HG03469 (cell line): ENCODE measurements at regions not wholly inside any gene's neighbourhood (a gene's known extent, or its start where the extent isn't known, plus 50 kb on each side); places are given as distances from the start of the nearest gene placed in this dataset.
"Not testable (repeated sequence)": the region's sequence is repeated elsewhere in the genome, so short reads cannot be mapped to it uniquely, and the experiment has no call there.

ENCODE experiments used
- ATAC-seq: cut with Tn5 transposase; IDR thresholded peaks from one replicate; pipeline ENCODE4 v1.9.1; 2021; ENCODE audit warnings: mild to moderate bottlenecking, moderate library complexity, moderate number of reproducible peaks; ENCODE audit not compliant: unreplicated experiment

DNA sequence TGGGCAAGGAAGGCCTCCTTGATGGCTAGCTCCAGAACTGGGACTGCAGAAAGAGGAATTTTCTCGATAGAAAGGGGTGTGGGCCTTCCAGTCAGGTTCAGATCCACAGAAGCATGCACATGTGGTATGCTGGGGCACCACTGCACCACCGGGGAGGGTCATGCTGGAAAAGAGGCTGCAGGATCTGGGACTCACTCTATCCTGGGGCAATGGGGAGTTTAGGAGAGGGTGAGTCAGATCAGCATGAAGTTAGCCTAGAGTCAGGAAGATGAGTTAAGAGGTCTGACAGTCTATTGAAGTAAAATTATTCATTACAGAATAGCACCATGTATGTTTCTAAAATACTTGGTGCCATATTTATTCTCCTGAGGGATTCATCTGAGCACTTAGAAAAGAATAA, 130.2 kb upstream of the TOPAZ1 start:
- ATAC-seq, result no peak

DNA sequence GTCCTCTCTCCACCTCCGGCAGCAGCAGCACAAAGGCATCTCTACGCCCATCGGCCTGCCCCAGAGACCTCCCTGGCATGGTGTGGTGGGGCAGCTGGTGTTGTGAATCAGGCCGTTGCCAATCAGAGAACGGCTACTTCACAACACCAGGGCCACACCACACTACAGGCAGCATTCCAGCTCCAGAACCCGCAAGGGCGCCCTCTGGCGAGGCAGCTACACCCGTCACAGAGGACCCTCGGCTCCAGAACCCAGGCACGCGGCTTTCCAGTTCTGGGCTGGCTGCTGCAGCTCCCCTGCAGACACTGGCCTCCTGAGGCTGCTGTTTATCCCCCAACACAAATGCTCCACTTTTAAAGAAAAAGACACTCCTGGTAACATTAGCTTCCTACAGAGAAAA, 127.5 kb upstream of the TOPAZ1 start:
- no peak for ATAC-seq

DNA sequence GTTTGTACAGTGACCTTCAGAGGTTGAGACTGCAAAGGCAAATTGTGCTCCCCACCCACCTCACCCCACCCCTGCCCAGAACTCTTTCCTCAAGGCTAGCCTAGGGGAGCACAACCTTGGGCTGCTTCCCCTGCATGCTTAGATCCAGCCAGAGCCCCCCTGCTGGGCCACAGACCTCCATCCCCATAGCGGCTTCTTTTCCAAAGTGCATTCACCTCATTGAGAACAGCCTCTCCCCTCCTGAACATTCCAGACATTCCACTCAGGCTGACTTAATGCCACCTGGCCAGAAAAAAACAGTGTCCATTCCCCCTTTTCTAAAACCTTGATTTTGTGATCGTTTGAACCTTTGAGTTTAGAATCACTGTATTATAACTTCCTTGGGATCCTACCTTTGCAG, 124.4 kb upstream of the TOPAZ1 start:
- ATAC-seq, result no peak

DNA sequence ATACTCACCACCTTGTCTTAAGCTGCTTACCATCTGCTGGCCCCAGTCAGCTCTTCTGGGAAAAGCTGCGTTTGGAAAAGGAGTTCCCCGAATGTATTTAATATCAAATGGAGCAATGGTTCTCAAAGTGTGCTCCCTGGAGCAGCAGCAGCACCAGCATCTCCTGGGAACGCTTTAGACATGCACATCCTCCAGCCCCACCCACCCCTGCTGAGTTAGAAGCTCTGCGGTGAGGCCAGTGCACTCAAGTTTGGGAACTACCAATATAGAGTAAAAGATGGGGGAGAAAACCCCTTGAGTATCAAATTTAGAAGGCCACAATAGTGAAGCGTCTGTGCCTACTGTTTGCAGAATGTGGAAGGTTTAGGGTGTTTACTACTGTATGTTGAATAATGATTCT, 124.0 kb upstream of the TOPAZ1 start:
- no peak for ATAC-seq

DNA sequence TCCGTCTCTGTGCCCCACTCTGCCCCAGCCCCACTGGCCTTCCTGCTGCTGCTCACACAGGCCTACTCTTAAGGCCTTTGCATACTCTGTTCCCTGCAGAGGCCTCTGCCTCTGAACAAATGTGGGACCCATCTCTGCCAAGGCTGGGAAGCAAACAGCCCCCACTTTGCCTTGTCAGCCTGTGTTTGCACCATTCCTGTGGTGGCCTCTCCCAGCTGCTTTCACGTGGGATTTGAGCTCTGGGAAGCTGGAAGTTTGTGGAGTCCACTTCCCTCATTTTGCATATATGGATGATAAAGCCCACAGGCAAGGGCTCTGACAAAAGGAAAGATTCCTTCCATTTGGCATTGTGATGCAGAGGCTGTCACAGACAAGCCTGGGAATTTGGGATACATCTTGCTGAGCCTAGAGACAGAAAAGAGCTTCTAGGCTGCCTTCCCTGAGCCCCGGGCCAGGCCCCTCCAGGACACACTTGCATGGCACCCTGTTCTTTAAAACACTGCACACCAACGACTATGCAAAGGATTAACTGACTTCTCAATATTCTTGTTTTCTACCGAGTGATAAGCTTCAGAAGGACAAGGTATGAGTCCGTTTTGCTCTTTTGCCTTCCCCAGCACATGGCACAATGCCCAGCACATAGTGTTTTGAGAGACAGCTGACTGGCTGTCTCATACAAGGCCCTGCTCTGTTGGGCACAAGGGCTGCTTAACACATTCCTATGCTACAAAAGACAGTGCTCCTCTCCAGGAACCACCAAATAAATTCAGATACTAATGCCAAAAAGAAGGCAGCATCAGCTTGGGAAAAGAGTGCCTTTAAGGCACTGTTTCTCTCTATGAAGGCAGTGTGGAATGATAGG, 120.7 kb upstream of the TOPAZ1 start:
- ATAC-seq, result no peak

DNA sequence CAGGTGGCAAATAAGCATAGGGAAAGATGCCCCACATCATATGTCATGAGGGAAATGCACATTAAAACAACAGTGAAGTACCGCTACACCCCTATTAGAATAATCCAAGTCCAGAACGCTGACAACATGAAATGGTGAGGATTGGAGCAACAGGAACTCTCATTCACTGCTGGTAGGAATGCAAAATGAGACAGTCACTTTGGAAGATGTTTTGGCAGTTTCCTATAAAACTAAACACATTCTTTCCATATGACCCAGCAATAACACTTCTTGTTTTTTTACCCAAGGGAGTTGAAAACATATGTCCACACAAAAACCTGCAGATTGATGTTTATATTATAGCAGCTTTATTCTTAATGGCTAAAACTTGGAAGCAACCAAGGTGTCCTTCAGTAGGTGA, 116.4 kb upstream of the TOPAZ1 start:
- ATAC-seq, result no peak

DNA sequence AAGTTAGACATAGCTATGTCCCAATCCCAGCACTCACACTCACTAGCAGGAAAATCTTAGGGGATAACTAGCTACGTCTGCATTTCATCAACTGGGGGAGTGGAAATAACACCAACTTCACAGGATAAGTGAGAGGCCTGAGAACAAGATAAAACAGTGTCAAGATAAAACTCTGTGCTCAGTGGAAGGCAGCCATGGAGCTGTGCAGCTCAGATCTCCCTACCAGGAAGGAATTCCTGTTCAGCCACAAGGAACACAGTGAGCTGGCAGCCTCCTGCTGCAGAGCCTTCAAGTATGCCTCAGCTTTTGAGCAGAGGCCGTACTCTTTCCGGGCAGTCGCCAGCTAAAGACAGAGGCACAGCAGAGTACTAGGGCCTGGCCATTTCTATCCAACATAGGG, 115.8 kb upstream of the TOPAZ1 start:
- ATAC-seq, result no peak

DNA sequence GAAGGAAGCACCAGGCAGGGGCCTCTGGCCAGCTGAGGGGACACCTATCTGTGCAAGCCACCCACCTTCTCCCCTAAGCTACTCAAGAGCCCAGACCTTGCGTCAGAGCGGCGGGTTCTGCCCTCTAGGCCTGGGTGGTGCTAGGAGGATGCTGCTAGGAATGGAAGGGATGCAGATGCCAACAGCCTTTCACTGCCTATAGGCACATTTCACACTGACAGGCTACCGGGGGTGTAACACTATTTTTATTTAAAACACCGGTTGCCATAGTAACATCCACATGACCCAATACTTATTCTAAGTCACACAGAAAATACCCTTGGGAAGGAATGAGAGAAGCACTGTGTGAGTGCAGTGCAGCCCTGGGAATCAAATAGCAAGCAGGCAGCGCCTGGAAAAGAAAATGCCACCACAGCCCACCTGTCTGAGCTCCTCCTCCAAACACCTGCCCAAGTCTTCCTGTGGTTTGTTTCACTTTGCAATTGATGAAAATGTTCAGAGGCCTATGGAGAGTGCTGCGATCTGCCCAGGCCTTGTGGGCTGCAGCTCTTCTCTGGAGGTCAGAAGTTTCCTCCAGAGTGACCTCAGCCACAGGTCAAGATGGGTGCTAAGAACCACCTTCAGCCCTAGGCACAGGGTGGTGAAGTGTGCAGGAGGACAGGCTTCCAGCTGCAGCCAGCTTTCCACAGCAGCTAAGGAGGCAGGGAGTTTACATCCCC, 113.5 kb upstream of the TOPAZ1 start:
- ATAC-seq, result no peak

DNA sequence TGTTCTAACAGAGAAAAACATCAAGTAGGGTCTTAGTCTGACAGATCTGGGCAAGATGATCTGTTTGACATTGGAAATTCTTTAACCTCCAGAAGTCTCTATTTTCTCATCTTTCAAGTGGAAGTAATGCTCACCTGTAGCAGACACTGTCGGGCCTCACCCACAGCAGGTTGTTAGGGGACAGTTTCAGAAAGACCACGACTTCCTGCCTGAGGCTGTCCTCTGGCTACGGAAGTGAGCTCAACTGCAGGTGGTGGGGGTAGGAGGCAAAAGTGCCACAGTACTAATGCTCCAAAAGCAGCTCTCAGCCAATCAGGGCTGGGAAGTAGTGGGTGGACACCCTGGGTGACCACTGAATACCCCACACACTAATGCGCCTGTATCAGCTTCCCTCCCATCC, 111.4 kb upstream of the TOPAZ1 start:
- no peak for ATAC-seq

DNA sequence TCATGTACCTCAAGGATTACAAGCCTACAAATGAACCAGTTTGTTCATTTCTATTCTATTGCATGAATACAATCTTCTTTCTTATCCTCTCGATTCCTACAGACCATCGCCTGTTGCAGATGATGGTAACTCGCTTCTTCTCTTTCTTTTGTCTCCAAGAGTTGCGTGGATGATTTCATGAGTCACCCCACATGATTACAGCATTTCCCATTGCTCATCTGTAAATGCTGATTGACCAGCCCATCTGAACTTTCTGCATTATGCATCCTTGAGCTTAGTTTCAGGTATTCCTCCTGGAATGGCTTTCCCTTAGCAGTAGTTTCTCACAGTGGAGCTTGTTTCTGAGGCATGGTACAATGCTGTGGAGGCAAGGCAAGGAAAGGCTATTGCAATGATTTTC, 109.6 kb upstream of the TOPAZ1 start:
- ATAC-seq, result no peak

DNA sequence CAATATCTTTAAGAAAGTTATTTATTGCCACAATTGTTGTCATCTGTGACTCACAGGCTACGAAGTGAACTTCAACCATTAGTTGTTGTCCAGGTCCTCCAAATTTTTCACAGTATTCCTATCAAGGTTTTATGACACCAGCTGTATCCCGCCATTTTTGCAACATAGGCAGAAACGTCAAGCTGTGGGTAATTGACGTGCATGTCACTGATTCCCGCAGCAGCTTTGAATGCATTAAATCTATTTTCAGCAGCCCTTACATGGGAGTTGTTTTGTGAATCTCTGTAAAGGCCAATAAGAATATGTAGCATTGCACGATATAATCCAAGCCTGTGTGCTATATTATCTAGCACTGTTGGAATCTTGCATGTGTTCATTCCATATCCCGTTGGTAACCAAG, 109.1 kb upstream of the TOPAZ1 start:
- no peak for ATAC-seq

DNA sequence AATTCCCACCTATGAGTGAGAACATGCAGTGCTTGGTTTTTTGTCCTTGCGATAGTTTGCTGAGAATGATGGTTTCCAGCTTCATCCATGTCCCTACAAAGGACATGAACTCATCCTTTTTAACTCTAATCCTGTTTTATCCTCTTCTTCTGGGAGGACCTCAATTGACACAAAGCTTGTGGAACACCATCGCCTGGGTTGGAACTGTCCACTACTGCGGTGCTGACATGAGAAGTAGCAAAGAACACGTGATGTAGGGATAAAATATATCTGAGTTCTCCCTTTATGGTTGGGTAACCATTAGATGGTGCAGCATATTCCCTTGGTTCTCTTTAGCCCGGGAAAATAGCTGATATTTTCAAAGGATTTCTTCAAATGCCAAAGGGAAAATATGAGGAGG, 105.3 kb upstream of the TOPAZ1 start:
- no peak for ATAC-seq

DNA sequence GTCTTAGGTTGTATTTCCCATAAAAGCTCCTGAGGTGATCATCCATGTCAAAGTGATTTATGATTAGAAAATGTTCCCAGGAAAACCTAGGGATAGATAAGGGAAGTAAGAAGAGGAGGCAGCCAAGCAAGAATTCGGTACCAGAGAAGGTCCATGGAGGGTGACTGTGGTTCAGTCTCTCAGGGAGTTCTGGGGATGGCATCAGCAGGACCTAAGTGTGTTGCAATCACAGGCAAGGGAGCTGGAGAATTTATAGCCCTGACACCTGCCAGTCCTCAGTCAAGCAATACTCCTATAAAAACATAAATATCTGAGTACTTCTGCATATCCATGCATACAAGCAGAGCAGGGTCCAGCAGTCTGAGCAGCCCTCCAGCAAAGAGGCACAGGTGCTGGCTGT, 95.6 kb upstream of the TOPAZ1 start:
- ATAC-seq, result no peak

DNA sequence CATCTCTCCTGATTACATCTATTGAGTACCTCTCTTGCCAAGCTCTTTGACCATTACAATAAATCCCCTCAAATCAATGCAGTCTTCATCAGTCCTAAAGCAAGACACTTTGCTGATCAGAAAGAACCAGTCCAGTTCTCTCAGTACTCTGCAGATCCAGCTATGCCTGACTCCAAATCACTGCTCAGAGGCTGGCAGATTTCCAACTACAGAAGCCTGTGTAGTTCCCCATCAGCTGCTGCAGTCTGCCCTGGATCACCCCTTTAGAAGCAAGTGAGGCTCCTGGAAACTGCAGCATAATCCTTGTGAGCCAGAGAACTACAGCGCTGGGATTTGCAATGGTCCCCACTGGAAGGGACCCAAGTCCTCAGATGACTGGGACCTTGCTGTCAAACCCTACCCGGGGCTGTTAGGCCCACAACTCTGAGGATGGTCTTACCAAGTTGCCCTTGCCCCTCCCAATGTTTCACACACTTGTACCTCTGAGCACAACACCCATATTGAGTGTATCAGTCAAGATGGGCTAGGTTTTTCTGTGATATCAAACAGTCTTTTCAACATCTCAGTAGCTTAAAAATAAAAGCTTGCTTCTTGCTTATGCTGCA, 81.9 kb upstream of the TOPAZ1 start:
- ATAC-seq, result no peak

DNA sequence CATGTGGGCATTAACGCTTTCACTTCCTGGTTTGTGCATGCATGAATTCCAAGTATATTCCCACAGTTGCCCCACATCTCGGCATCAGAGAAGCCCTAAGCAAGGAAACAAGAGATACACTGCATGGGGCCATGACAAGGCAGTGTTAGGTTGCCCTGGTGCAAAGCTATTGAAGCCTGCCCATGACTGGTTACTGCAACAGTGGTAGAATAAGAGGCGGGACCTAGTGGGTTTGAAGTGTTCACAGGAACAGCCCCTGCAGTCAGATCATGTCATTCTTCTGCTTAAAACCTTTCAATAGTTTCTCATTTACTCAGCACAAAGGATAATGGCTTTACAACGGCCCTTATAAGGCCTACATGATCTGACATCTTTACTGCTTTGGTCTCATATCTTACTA, 80.9 kb upstream of the TOPAZ1 start:
- ATAC-seq, result no peak

DNA sequence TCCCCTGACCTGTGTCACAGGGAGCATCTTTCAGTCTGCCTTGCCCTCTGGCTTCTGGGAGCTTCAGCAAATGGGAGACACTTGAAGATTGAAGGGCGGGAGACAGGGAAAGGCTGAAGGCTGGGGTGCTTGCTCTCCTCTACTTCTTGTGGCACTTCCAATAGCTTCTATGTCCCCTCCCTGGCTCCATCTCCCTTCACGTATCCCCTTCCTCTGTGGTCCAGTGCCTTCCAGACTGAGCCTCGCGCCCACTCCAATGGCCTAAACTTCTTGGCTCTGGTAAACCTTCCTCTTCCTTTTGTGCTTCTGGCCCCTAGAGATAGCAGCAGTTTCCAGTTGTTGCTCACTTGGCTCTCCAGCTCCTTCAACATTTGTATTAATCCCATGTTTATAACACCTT, 69.8 kb upstream of the TOPAZ1 start:
- ATAC-seq, result no peak

DNA sequence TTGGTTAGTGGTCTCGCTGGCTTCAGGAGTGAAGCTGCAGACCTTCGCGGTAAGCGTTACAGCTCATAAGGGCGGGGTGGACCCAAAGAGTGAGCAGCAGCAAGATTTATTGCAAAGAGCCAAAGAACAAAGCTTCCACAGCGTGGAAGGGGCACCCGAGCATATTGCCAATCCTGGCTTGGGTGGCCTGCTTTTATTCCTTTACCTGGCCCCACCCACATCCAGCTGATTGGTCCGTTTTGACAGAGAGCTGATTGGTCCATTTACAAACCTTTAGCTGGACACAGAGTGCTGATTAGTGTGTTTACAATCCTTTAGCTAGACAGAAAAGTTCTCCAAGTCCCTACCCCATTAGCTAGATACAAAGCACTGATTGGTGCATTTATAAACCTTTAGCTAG, 69.0 kb upstream of the TOPAZ1 start:
- ATAC-seq, result not testable (repeated sequence)

DNA sequence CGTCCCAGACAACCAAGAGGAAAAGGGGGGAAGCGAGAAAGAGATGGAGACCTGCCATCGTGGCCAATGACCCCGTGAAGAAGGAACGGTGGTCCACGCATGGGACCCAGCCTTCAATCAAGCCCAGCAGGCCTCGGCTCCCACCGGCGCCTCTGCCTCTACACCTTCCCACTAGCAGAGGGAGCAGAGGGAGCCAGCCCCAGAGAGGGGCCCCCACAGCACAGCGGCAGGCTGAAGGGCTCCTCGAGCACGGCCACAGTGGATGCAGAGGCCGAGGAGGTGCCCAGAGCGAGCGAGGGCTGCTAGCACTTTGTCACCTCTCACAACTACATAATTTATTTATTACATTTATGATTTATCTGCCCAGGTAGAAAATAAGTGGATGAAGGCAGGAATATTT, 68.4 kb upstream of the TOPAZ1 start:
- ATAC-seq, result no peak

DNA sequence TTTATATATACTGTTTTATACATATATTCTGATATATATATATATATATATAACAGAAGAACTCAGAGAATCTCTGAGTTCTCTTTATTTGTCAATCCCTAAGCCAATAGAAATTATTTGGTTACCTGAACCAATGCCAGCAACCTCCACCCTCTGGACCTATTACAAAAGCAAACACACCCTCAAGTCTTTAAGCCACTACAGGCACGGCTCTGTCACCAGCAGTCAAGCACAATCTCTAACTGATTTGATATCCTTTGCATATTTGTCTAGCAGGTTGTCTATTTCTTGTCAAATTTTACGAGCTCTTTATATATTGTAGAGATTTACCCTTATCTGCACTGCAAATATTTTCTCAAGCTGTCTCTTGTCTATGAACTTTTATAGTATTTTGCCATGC, 66.6 kb upstream of the TOPAZ1 start:
- no peak for ATAC-seq

DNA sequence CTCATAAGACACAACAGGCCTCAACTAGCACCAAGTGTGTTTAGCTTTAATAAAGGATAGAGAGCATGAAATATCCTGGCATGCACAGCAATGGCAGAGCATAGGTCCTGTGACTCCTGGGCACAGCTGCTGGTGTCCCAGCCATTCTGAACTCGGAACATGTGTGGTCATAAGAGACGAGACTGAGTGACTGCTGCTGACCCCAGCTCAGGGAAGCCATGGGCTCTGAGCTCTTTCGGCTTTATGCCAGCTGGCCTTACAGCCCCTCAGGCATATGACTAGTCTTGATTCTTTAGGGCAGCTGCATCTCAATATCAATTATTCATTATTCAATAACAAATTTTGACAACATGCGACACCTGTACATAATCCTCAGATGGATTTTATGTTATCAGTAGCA, 62.4 kb upstream of the TOPAZ1 start:
- no peak for ATAC-seq

DNA sequence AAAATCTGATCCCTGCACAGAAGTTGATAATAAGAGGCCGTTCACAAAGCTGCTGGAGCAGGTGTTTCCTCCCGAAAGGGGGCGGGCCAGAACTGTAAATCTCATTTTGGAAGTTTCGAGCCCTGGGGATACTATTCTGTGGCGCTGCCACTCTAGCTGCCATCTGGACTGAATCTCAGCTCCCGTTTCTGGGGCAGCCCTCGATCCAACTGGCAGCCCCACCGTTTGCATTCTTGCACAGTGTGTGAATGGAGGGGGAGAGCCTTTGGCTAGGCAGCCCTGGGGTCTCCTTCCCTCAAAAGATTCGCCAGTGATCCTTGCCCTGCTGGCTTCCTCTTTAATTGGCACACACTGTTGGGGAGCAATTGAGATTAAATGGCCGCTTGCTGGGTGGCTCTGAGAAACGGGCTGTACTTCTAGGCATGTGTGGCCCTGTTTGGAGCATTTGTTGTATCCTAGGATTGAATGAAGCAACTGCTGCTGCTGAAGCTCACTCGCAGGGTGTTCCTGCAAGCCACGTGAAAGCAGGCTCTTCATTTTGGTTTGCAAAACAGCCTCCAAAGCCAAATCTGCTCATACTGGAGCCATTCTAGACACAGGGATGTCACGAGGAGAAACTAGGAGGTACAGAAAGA, 57.2 kb upstream of the TOPAZ1 start:
- ATAC-seq, result no peak
